ENCODE measurements at regions not wholly inside any gene's neighbourhood (a gene's known extent, or its start where the extent isn't known, plus 50 kb on each side); places are given as distances from the start of the nearest gene placed in this dataset.

- no peak for DNase-seq (ENCODE audit: low read depth in 2 of 2)
Observed at GRCh38 chr17:10976401-10976800, 138.5 kb upstream of the PIRT start.

GRCh38 chr17:10968007-10968406 lies 130.1 kb upstream of the PIRT start:
- DNase-seq (ENCODE audit: low read depth in 2 of 2), result no peak

DNA sequence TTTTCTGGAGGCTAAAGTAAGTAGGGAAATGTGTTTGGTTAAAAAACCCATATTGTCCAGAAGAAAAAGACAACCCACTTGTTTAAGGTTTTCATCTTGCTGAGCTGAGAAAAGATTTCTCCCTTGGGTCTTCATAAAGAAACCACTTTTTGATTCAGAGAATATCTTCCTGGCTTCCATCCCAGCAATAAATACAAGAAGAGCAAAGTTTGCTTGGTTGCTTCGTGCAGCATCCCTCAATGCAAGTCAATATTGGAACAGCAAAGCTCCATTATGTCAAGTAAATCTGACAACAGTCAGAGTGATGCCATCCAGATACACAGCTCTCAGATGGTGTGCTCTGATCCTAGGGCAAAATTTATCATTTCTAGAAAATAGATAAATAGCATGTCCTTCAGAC lies 118.9 kb upstream of the PIRT start:
- DNase-seq (ENCODE audit: low read depth in 2 of 2), result no peak

DNA sequence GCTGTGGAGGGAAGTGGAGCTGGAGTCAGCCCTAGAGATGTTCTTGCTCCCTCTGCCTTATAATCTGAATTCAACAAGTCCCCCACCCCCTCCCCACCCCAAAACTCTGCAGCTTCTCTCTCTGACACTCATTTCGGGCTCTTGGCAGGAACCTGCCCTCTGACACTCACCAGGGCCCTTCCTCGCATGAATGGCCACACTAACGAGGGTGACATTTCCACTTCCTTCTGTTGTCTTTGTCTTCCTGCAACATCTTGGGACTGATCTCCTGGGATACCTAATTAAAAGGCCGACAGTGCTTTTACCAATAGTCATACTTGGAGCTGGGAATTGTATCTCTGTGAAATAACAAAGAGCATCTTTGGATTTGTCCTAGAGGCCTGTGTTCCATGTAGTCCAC lies 106.9 kb upstream of the PIRT start:
- DNase-seq (ENCODE audit: low read depth in 2 of 2), result no peak

GRCh38 chr17:10936931-10937330 lies 99.0 kb upstream of the PIRT start:
- no peak for DNase-seq (ENCODE audit: low read depth in 2 of 2)

- no peak for DNase-seq (ENCODE audit: low read depth in 2 of 2)
Observed at GRCh38 chr17:10932938-10933337, 95.1 kb upstream of the PIRT start.

- DNase-seq (ENCODE audit: low read depth in 2 of 2), result no peak
Observed at GRCh38 chr17:10931133-10931532, 93.2 kb upstream of the PIRT start.

GRCh38 chr17:10927712-10928111 lies 89.8 kb upstream of the PIRT start:
- DNase-seq (ENCODE audit: low read depth in 2 of 2), result no peak

DNA sequence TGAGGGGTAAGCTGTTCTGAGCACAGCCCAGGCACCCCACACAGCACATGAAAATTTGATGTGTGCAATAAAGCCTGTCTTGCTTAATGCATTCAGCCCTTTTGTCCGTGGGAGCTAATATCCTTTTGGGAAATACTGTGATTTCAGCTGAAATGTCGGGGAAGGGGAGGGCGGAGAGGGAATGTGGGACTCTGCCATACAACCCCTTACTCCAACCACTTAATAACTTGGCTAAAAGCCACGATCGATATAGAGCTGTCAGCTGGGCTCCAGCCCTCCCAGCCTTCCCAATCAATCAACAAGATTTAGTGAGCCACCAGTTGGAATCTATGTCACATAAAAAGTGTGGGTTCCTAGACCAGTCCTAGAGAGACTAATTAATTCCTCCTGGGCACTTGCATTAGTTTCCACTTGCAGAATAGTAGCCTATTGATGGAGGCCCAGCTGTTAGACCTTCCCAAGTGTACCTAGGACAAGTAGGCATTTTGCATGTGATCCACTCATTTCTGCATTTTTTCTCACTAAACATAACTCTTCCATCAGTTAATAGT lies 82.7 kb upstream of the PIRT start:
- no peak for DNase-seq (ENCODE audit: low read depth in 2 of 2)

DNA sequence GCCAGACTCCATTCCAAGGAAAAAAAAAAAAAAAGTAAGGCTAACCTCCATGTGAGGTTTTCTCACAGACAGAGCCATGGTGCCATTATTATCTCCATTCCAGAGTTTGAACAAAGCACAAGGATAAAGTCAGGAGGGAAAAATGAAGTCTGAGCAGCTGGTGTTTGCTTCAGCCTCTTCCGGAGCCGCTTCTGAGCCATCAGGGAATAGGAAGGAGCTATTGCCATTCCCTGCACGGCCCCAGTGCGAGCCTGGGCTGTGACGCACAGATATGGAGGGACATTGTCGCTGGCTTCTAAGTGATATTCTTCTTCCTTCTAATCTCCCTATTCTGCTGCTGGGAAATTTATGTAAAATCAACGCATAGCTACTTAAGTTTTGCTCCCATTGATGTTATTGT lies 69.5 kb upstream of the PIRT start:
- no peak for DNase-seq (ENCODE audit: low read depth in 2 of 2)

GRCh38 chr17:10899281-10899680 lies 61.4 kb upstream of the PIRT start:
- DNase-seq (ENCODE audit: low read depth in 2 of 2), result no peak

- DNase-seq (ENCODE audit: low read depth in 2 of 2), result no peak
Observed at GRCh38 chr17:10894220-10894619, 56.3 kb upstream of the PIRT start.

DNA sequence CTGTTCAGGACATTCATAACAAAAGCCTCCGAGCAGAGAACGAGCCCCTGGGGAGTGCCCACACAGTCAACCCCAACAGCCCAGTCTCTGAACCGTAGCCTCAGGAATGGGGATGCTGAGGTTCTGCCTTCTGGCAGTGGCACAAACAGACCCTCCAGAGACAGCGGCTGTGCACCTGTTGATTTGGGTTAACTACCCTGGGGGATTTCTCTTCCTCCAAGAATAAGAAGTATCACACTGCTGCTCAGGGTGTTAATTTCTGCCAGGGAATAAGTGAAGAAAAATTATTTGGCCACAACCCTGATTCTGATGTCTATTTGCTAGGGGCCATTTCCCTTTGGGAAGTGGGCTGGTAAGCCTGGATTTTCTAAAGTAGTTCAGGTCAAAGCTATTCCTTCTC lies 51.0 kb upstream of the PIRT start:
- no peak for DNase-seq (ENCODE audit: low read depth in 2 of 2)
